ENCODE measurements at regions not wholly inside any gene's neighbourhood (a gene's known extent, or its start where the extent isn't known, plus 50 kb on each side); places are given as distances from the start of the nearest gene placed in this dataset.

- DNase-seq, result no peak
These were observed 60.9 kb upstream of the ATP11B start for GRCh38 chr3:182732232-182733015.

DNA sequence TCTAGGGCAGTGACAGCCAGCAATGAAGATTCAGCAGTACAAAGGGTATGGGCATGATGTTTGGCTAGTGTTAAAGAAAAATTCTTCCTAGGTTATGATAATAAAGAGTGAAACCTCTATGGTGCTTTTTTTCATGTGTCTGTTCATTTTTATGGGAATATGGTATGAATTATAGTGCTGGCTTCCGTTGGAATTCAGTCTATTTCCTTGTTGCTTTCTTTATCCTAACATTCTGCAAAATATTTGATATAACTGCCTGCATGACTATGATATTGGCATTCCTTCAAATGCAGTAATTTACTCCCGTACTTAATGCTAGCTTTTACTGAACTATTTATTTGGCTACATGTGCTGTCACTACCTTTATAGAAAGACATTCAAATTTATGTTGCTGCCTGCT is 57.6 kb upstream of the ATP11B start:
- no peak for DNase-seq

DNA sequence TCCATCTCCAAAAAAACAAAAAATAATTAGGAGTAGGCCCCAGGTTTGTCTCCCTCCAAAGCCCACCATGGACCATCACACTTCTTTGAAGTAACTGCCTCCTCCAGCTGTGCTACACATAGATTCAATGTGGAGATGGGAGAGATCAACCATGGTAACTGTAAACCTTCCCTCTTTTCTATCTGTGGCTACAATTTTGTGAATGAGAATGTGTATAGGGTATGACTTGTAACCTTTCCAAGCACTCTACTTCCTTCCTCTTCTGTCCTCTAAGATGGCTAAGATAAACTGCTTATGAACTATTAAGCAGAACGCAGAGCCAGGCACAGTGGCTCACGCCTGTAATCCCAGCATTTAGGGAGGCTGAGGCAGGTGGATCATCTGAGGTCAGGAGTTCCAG is 55.5 kb upstream of the ATP11B start:
- DNase-seq, result no peak

- no peak for DNase-seq
These were observed 54.5 kb upstream of the ATP11B start for GRCh38 chr3:182738583-182739411.

- no peak for DNase-seq
These were observed 53.7 kb upstream of the ATP11B start for GRCh38 chr3:182739619-182740018.

GRCh38 chr3:182740710-182741109 is 52.6 kb upstream of the ATP11B start:
- no peak for DNase-seq

- no peak for DNase-seq
These were observed 52.1 kb upstream of the ATP11B start for GRCh38 chr3:182741214-182741613.

All from activated effector memory CD4-positive, alpha-beta T cell treated with Interleukin-2 at 50 U/mL for 16 hours (primary cell).